K562 (cell line): ENCODE measurements at regions not wholly inside any gene's neighbourhood (a gene's known extent, or its start where the extent isn't known, plus 50 kb on each side); places are given as distances from the start of the nearest gene placed in this dataset.

ENCODE experiments used
- DDX20 ChIP-seq: fragments of 450-650 bp; IDR thresholded peaks from 2 replicates; pipeline ENCODE4 v1.6.1; 2016; ENCODE audit warnings: missing genetic modification characterization, low read depth, mild to moderate bottlenecking, missing compliant biosample characterization, moderate library complexity
- HDAC2 ChIP-seq: fragments of 450-650 bp; IDR thresholded peaks from 2 replicates; pipeline ENCODE4 v1.6.1; 2016; ENCODE audit warnings: mild to moderate bottlenecking
- RBM22 ChIP-seq: fragments of 200-400 bp; formaldehyde crosslinking; IDR thresholded peaks from 2 replicates; pipeline ENCODE4 v1.6.1; 2018; ENCODE audit warnings: low read length, low read depth; ENCODE audit not compliant: poor library complexity, severe bottlenecking
- TBP ChIP-seq: optimal IDR thresholded peaks from 2 replicates; pipeline ENCODE3; 2011; ENCODE audit warnings: low read depth, low read length, improper control_type of control experiment
- TF ChIP-seq, protein P1 (sequence below), 3 experiments: IDR thresholded peaks in 2 of 3; conservative IDR thresholded peaks in 1 of 3; 2 replicates each; pipeline ENCODE4 v1.5.1; 2011 to 2012; ENCODE audit warnings: low read length in 3 of 3, mild to moderate bottlenecking in 3 of 3, control low read depth in 2 of 3, improper control_type of control experiment in 1 of 3, inconsistent platforms in 1 of 3, low read depth in 1 of 3, mixed read lengths in 1 of 3, moderate library complexity in 1 of 3; ENCODE audit not compliant: insufficient read depth in 2 of 3

DNA sequence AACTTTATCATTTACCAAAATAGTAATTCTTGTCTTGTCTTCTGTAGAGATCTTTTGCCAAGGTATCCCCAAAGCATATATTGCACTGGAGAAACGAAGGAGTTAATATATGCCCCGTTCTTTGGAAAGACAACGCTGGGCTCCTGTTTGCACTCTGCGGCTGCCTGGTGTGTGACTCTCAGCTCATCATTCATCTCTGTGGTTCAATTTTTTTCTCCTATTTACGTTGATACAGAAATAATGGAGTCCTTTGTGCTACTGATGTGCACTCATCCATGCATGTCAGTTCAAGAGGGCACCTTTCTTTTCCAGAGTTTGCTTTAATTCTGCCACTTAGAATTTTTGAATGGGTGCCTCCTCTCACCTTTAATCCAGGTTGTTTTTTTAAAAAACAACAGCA, 655.5 kb downstream of the DCDC2C start:
- no peak for TF ChIP-seq DDX20 (tag)
- TF ChIP-seq RBM22 = no peak
- no peak for TF ChIP-seq TBP
- no peak for TF ChIP-seq HDAC2
- TF ChIP-seq, protein P1, sequence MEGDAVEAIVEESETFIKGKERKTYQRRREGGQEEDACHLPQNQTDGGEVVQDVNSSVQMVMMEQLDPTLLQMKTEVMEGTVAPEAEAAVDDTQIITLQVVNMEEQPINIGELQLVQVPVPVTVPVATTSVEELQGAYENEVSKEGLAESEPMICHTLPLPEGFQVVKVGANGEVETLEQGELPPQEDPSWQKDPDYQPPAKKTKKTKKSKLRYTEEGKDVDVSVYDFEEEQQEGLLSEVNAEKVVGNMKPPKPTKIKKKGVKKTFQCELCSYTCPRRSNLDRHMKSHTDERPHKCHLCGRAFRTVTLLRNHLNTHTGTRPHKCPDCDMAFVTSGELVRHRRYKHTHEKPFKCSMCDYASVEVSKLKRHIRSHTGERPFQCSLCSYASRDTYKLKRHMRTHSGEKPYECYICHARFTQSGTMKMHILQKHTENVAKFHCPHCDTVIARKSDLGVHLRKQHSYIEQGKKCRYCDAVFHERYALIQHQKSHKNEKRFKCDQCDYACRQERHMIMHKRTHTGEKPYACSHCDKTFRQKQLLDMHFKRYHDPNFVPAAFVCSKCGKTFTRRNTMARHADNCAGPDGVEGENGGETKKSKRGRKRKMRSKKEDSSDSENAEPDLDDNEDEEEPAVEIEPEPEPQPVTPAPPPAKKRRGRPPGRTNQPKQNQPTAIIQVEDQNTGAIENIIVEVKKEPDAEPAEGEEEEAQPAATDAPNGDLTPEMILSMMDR (IDR thresholded peaks at IDR 0.05 in 2 of 3, conservative IDR thresholded peaks at IDR 0.05 in 1 of 3; ENCODE audit: insufficient read depth in 2 of 3, low read depth in 1 of 3, low read length in 3 of 3) = no peak
